ENCODE measurements at regions not wholly inside any gene's neighbourhood (a gene's known extent, or its start where the extent isn't known, plus 50 kb on each side); places are given as distances from the start of the nearest gene placed in this dataset.

GRCh38 chr13:54513254-54513653 is 1484.6 kb downstream of the OLFM4 start:
- Histone ChIP-seq H3K27ac (ENCODE audit: low read depth, low read length) (no peak overlapping the region), H3K79me1 (ENCODE audit: low read depth, low read length) (no peaks in the 10 kb centered on the region), H3K14ac (ENCODE audit: insufficient read length) (no peak overlapping the region), H3K56ac (replicated peaks; ENCODE audit: insufficient read length, low read depth, low read length) (no peak overlapping the region), H2AFZ (ENCODE audit: low read length) (no peak overlapping the region), H2BK20ac (ENCODE audit: low read length) (no peak overlapping the region), H2AK5ac (ENCODE audit: low read depth, low read length) (no peak overlapping the region), H2BK12ac (ENCODE audit: low read depth, low read length) (no peak overlapping the region), H4K91ac (replicated peaks; ENCODE audit: insufficient read length, low read length) (no peak overlapping the region), H4K20me1 (replicated peaks in 1 of 2; ENCODE audit: control insufficient read depth in 1 of 2, insufficient read depth in 2 of 2, low read length in 2 of 2) (no peaks in the 10 kb centered on the region), H3K9ac (replicated peaks in 1 of 4; ENCODE audit: extremely low read depth in 1 of 4, low read depth in 3 of 4, low read length in 3 of 4) (no peak overlapping the region), H3K79me2 (ENCODE audit: control insufficient read depth in 1 of 2, insufficient read depth in 2 of 2, low read length in 2 of 2) (no peaks in the 10 kb centered on the region), H3K4me3 (ENCODE audit: extremely low read depth in 1 of 4, insufficient read depth in 2 of 4, low read depth in 3 of 4, low read length in 4 of 4) (no peak overlapping the region), H3K4ac (replicated peaks; ENCODE audit: insufficient read length, low read depth, low read length) (no peak overlapping the region), H3K4me2 (ENCODE audit: insufficient read depth in 1 of 2, low read depth in 2 of 2, low read length in 2 of 2) (no peak overlapping the region), H4K5ac (ENCODE audit: insufficient read length, low read depth, low read length) (no peak overlapping the region), H3K23me2 (ENCODE audit: low read depth, low read length) (no peaks in the 10 kb centered on the region), H3K4me1 (replicated peaks in 1 of 4; ENCODE audit: control insufficient read depth in 3 of 4, insufficient read depth in 4 of 4, low read length in 3 of 4) (no peaks in the 10 kb centered on the region), H4K8ac (ENCODE audit: extremely low read depth, insufficient read depth, low read length) (no peak overlapping the region), H2BK5ac (ENCODE audit: low read depth, low read length) (no peak overlapping the region), H2BK120ac (replicated peaks; ENCODE audit: low read depth, low read length) (no peak overlapping the region), H3K9me3 (ENCODE audit: insufficient read depth in 2 of 2, low read depth in 1 of 2, low read length in 1 of 2) (no peaks in the 10 kb centered on the region), H3K23ac (ENCODE audit: insufficient read length) (no peak overlapping the region), H3K18ac (ENCODE audit: extremely low read depth, low read length) (no peak overlapping the region), H3K27me3 (replicated peaks in 1 of 4; ENCODE audit: control insufficient read depth in 3 of 4, extremely low read depth in 1 of 4, insufficient read depth in 3 of 4, low read length in 3 of 4) (no peaks in the 10 kb centered on the region), H3K36me3 (ENCODE audit: control insufficient read depth in 2 of 4, insufficient read depth in 4 of 4, low read length in 3 of 4) (no peaks in the 10 kb centered on the region), H2BK15ac (ENCODE audit: low read length) (no peak overlapping the region)
- no peak for FAIRE-seq
- WGBS, 2 experiments (ENCODE audit: extremely low coverage in 1 of 2, insufficient coverage in 1 of 2, insufficient read length in 1 of 2, insufficient replicate concordance in 2 of 2, low coverage in 1 of 2, low lambda C conversion rate in 2 of 2, missing lambda C conversion rate in 1 of 2), result 69% methylated on average over 1 of the region's 1 CpG; no CpG with 5 or more reads in 1 of the 2 experiments
- DNase-seq (ENCODE audit: low read depth in 1 of 2, low spot score in 2 of 2), result no peak
- ChIA-PET CTCF (ENCODE audit: partially characterized antibody) (no interaction called here), POLR2A (ENCODE audit: partially characterized antibody) (no interaction called here)
- TF ChIP-seq KDM1A (IDR thresholded peaks at IDR 0.05; ENCODE audit: borderline replicate concordance, low read length) (no peak), TEAD4 (IDR thresholded peaks at IDR 0.05; ENCODE audit: low read depth, low read length) (no peak), HDAC6 (IDR thresholded peaks at IDR 0.05; ENCODE audit: low read depth, low read length) (no peak), KDM5A (IDR thresholded peaks at IDR 0.05; ENCODE audit: low read length) (no peak), ZNF274 (IDR thresholded peaks at IDR 0.05; ENCODE audit: borderline replicate concordance, extremely low read depth, low read length) (no peak), KDM4A (IDR thresholded peaks at IDR 0.05; ENCODE audit: low read depth, low read length, severe bottlenecking) (no peak), RAD21 (IDR thresholded peaks at IDR 0.05 in 1 of 2, conservative IDR thresholded peaks at IDR 0.05 in 1 of 2; ENCODE audit: low read depth in 2 of 2, low read length in 2 of 2) (no peak), JUND (IDR thresholded peaks at IDR 0.05; ENCODE audit: low read length) (no peak)
- TF ChIP-seq, protein P1, sequence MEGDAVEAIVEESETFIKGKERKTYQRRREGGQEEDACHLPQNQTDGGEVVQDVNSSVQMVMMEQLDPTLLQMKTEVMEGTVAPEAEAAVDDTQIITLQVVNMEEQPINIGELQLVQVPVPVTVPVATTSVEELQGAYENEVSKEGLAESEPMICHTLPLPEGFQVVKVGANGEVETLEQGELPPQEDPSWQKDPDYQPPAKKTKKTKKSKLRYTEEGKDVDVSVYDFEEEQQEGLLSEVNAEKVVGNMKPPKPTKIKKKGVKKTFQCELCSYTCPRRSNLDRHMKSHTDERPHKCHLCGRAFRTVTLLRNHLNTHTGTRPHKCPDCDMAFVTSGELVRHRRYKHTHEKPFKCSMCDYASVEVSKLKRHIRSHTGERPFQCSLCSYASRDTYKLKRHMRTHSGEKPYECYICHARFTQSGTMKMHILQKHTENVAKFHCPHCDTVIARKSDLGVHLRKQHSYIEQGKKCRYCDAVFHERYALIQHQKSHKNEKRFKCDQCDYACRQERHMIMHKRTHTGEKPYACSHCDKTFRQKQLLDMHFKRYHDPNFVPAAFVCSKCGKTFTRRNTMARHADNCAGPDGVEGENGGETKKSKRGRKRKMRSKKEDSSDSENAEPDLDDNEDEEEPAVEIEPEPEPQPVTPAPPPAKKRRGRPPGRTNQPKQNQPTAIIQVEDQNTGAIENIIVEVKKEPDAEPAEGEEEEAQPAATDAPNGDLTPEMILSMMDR (IDR thresholded peaks at IDR 0.05; ENCODE audit: control extremely low read depth in 1 of 3, insufficient read depth in 1 of 3, low read depth in 1 of 3, low read length in 3 of 3), result no peak

Data from H1 (cell line).